ENCODE measurements at regions not wholly inside any gene's neighbourhood (a gene's known extent, or its start where the extent isn't known, plus 50 kb on each side); places are given as distances from the start of the nearest gene placed in this dataset.

DNA sequence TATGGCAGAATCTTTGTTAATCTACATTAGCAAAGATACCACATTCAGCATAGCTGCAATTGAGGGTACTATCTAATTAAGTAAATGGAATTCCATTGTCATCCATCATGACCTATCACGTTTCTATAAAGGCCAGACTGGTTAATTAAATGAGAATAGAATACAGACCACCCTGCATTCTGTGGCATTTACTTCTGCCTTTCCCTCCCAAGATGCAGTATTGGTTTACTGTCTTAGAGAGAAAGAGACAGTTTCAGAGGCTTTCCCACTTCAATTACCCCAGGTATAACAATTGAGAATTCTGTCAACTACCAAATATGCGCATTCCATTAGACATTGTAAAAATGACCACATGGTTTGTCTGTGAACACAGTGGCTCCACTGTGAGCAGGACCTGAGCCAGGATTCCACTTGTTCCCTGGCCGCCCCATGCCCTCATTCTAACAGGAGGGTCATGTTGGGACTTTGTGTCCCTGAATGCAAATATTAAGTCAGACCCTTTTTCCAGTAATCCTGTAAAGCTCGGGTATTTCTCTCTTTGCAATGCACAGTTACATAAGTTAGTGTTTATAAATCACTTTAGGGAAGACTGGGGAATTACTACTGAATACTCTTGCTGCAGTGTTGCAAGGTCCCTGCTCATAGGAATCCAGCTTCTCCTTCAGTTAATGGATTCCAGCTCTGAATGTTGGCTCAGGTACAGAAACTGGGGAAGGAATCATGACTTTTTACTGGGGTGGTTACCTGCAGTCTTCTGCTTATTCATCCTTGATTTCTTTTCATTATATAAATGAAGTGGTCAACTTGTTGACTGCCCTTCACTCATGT lies 261.0 kb downstream of the PDGFC start:
- no peak for DNase-seq

DNA sequence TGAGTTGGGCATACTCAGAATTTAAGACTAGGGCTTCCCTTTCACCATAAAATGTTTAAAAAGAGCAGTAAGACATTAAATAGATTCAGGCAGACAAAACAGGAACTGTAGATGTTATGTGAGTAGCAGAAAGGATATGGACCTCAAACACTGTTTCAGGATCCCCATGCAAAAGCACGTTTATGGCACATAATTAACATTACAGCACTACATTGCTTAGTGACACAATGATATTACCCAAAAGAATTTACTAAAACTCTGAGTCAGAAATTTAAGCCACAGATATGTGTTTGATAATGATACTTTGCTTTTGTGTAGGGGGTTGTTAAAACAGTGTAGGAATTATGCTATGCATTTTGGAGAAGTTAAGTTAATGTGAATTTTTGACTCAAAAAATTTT lies 266.3 kb downstream of the PDGFC start:
- no peak for DNase-seq

DNA sequence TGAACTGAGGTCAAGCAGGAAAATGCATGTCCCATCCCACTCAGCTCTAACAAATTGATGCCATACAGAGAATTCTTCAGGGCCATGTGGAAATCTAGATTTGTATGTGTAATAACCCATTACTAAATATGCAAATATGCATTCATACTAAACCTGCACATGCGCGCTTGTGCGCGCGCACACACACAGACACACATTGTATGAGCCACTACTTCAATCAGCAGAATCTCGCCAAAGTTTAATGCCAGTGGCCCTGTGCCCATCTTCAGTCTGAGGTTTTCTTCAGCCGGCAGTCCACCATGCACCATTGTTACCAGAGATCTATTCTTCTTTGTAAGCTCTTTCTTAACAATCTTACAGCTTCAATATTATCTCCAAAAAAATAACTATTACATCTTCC lies 276.4 kb downstream of the PDGFC start:
- no peak for DNase-seq

DNA sequence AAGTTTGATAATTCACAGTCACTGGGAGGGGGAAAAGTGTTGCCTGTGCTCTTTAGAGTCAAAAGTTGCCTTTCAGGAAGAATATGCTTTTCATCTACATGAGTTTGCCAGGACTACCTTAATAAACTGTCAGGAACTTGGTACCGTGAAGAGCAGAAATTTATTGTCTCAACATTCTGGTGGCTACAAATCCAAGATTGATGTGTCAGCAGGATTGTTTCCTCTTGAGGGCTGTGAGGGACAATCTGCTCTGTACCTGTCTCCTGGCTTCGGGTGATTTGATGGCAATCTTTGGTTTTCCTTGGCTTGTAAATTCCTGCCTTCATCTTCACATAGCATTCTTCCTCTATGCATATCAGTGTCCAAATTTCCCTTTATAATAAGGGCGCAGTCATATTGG lies 277.2 kb downstream of the PDGFC start:
- no peak for DNase-seq

- no peak for DNase-seq
Measured at GRCh38 chr4:156693557-156693956, 278.0 kb downstream of the PDGFC start.

- DNase-seq = no peak
Measured at GRCh38 chr4:156692016-156692415, 279.6 kb downstream of the PDGFC start.

DNA sequence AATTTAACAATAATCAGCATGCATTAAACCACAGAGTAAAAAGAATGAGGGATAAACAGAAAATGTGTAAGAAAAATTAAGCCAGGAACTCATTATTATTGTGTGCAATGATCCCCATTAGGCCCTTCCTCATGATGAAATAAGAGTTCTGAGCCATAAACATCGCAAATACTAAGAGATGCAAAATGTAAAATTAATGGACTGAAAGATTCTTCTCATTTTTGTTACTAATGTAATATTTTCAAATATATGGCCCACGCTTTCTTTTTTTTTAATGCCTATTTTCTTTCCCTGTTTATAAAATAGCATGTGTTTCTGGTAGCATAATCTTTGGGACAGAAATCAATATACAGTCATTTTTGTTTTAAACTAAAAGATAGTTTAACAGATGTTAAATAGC lies 281.0 kb downstream of the PDGFC start:
- no peak for DNase-seq

- no peak for DNase-seq
Measured at GRCh38 chr4:156686120-156686519, 285.5 kb downstream of the PDGFC start.

DNA sequence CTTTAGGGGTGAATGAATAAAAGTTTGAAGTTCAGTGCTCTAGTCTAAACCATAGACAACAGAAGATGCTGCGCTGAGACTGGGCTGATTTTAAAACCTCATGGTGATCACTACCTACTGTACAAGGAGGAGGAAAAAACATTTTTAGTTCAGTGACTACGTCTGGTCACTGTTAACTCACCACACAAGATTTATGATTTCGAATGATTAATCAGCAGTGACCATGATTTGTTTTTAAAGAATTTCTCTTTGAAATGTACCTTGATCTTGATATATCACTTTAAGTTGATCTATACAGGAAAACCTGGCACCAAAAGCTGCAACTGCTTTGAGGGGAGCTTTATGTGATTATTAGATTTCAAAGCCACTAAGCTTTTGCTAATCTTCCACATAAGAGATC lies 286.3 kb downstream of the PDGFC start:
- no peak for DNase-seq

DNA sequence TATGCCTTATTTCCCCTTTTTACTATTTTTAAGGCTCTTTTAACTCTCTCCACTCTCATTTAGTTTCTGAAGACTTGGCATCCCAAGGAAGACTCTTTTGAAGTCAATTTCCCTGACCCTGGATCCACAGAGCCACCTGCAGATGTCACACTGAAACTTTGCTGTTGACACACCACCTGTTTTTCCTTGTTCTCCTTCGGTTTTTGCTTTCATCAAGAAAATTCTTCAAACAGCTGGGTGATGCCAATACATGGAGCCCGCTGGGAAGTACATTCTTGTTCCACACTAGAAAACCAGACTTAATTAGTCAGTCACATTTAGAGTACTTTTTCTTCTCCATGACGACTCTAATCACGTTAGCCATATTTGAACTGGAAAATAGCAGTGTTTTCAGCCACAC lies 293.9 kb downstream of the PDGFC start:
- no peak for DNase-seq

- DNase-seq = no peak
Measured at GRCh38 chr4:156677131-156677531, 294.5 kb downstream of the PDGFC start.

DNA sequence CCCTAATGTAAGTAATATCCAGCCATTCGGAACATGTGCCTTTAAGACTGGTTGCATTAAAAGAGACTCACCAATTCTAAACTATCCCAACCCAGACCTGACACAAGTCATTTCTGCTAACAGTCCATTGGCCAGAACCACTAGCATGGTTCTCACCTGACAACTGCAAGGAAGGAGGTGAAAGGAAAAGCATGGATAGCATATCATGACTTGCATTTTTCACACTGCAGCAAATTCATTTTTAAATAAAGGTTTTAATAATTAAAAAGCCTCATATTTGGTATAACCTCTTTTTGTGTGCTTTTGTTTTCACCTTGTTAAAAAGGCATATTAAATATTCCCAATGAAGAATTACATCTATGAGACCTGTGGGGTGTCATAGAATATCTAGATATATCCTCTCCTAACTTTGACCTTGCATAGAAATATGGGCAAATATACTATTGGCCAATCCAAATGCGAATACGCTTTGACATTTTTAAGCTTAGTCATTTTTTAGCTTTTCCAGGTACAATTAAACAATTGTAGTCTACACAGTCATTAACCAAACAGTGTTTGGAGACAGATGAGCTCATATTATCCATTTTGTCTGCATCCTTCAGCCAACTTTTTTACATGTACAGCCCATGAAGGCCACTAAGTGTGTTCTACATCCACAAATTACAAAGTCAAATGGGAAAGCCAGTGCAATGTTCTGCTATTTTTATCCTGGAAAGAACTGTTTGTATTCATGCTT lies 295.3 kb downstream of the PDGFC start:
- DNase-seq = no peak

DNA sequence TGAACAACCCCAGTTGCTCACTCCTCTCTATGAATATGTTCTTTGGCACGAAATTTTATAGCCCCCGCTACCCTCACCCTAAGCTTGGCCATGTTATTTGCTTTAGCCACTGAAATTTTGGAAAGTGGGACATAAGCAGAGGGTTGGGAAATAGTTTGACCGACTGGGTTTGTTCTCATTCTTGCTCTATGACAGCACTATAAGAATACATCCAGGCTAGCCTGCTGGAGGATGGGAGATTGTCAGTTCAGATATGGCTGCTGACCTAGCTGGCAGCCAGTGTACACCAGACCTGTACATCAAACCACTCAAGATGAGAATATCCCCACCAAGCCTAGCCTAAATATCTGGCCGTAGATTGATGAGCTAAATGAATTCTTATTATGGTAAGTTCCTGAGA lies 298.1 kb downstream of the PDGFC start:
- DNase-seq = no peak

- no peak for DNase-seq
Measured at GRCh38 chr4:156672492-156673305, 298.9 kb downstream of the PDGFC start.

GRCh38 chr4:156665780-156666366 lies 305.7 kb downstream of the PDGFC start:
- no peak for DNase-seq

DNA sequence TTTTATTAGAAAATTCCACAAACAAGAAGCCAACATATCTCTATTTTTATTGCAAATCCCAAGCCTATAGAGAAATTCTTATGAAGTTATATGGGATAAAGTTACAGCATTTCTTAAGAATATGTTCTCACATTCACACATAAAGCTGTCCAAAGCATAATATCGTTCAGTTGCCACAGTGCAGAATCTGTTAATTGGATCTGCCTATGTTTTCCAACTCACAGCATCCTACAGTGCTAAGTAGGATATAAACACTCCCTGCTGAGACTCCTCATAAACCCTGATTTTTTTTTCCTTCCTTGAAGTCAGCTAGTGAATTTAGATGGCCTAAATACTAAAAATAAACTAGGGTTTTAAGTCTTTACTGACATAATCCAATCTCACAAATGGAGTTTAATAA lies 307.9 kb downstream of the PDGFC start:
- DNase-seq = no peak

DNA sequence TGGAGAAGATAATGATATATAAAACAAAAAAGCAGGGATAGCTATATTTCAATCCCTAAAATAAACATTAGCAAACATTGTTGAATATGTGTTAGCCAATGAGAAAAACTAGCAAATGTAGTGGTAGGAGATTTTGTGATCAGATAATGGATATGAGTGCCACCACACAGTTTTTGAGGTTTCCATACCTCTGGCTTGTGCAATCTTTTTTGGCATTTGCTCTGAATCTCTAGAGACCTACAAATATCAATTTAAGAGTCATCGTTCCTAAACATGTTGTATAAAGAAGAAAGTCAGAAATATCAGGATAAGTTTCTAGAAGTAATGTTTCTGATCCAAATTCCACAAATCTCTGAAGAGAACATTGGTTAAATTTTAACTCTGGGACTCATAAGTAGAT lies 308.7 kb downstream of the PDGFC start:
- DNase-seq = no peak

DNA sequence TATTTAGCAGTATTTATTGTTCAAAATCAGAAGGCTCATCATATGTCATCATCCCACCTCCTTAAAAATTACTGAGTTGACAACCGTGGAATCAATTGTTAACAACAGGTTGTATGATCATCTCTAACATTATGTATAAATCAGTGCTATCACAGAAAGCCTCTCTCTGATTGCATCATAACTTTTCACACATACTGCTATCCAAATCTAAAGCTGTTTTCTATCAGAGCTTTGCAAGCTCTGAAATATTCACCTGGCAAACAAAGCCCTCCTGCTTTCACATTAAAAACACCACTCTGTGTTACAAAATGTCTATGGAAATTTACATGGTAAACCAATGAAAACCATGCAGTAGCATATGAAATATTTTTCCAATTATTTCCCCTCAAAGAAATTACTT lies 310.0 kb downstream of the PDGFC start:
- DNase-seq = no peak

DNA sequence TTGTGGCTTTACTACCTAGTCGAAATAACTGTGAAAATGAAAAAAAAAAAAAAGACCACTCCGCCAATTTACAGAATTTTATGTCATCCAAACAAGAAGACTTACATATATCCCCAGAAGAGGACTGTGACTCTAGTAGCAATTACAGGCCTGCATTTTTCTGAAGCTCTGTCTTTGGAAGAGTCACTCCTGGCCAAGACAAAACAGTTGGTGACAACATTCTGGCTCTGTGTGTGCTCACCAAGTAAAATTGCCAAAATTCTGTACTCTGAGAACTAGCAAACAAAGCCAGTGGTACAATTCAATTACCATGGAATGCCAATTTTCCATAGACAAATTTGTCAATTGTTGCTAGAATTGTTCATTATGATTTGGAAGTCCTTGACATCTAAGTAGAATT lies 311.1 kb downstream of the PDGFC start:
- DNase-seq = no peak

GRCh38 chr4:156659983-156660382 lies 311.6 kb downstream of the PDGFC start:
- DNase-seq = no peak

GRCh38 chr4:156659570-156659969 lies 312.0 kb downstream of the PDGFC start:
- no peak for DNase-seq

GRCh38 chr4:156656896-156657295 lies 314.7 kb downstream of the PDGFC start:
- DNase-seq = no peak

DNA sequence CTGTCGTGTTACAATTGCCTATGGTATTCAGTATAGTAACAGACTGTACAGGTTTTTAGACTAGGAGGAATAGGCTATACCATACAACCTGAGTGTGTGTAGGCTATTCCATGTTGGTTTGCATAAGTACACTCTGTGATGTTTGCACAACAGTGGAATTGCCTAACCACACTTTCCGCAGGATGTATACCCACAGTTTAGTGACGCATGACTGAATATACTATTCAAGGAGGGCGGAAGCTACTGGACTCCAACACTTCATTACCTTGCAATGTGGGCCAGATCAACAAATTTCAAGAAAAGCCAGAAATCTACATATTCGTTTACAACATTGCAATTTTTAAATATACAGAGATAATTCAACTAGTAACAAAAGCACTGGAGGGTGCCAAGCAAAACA lies 317.2 kb downstream of the PDGFC start:
- DNase-seq = no peak
